ENCODE measurements at regions not wholly inside any gene's neighbourhood (a gene's known extent, or its start where the extent isn't known, plus 50 kb on each side); places are given as distances from the start of the nearest gene placed in this dataset.

DNA sequence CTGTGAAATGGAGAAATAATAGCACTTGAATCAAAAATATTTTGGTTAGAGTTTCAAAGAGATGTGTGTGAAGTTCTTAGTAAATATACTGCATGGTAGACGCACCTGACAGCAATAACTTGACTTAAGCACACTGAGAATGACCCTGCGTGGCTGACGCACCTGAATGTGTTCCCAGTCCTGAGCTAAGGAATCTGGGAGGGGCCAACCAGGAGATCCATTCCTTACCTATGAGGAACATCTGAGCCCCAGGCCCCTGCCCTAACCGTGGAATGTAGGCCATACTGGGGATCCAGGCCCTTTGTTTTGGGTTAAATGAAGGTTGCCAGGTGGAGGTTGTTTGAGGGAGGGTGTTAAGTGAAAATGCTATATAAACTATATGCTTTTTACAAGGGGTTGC lies 284.4 kb downstream of the RBM43 start:
- no peak for DNase-seq (ENCODE audit: low spot score)

DNA sequence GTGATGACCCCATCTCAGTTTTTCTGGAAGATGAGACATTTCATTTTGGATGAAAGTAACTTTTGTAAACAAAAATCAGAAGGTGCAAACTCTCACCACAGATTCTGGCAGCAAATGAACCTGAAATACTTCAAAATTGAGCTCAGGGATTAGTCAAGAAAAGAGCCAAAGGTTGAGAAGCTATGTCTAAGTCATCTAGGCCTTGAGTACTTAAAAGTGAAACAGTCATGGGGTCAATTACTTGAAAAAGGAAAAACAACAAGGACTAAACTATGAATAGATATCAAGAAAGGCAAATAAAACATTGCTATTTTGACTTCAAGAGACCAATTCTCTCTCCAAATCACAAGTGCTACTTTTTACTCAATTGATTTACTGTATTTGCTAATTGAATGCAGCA lies 285.1 kb downstream of the RBM43 start:
- no peak for DNase-seq (ENCODE audit: low spot score)

DNA sequence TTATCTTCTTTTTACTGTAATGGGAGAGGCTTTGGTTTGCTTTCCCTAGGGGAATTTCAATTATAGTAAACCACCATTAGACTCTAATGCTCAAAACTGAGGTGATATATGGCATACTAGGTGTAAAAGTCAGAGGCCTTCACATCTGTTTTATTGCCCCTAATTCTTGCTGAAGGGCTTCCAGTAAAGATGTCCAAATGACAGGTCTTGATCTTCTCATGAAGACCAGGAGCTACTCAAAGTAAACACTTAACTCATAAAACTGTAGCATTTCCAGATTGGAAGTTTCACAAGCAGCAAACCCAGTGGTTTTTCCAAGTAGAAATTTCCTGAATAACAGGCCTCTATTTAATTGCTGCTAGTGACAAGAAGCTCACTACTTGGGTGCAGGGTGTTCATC lies 286.8 kb downstream of the RBM43 start:
- DNase-seq (ENCODE audit: low spot score), result no peak

DNA sequence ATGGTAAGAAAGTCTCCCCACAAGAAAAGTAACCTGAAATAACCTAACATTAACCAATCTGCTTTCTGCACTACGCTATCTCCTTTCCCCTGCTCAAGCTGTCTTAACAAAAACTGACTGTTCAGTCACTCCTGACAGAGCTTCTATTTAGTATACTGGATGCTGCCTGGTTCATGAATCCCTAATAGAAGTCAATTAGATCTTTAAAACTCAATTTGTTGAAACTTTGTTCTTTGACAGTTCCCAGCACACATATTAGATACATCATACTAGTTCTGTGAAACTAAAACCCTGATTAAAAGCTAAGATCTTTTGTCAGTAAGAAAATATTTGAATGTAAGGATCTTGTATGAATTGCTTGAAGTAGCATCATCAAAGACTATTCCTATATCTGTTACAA lies 287.4 kb downstream of the RBM43 start:
- no peak for DNase-seq (ENCODE audit: low spot score)

DNA sequence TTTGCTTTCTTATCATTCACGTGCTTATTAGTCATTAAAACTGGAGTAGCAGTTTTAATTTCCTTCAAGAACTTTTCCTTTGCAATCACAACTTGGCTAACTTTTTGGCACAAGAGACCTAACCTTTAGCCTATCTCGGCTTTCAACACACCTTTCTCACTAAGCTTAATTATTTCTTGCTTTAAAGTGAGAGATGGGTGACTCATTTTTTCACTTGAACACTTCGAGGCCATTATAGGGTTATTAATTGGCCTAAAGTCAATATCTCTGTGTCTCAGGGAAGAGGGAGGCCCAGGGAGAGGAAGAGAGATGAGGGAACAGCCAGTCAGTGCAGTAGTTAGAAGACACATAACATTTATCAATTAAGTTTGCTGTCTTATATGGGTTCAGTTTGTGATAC lies 289.8 kb downstream of the RBM43 start:
- DNase-seq (ENCODE audit: low spot score), result no peak

GRCh38 chr2:150963336-150963735 lies 298.3 kb downstream of the RBM43 start:
- no peak for DNase-seq (ENCODE audit: low spot score)

DNA sequence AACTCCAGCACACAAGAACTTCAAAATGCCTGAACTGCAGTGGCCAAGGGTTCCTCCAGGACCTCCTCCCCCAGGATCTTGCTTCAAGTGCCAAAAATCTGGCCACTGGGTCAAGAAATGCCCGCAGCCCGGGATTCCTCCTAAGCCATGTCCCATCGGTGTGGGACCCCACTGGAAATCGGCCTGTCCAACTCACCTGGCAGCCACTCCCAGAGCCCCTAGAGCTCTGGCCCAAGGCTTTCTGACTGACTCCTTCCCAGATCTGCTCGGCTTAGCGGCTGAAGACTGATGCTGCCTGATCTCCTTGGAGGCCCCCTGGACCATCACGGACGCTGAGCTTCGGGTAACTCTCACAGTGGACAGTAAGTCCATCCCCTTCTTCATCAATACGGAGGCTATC lies 306.4 kb downstream of the RBM43 start:
- no peak for DNase-seq (ENCODE audit: low spot score)

GRCh38 chr2:150946831-150947230 lies 314.8 kb downstream of the RBM43 start:
- no peak for DNase-seq (ENCODE audit: low spot score)

DNA sequence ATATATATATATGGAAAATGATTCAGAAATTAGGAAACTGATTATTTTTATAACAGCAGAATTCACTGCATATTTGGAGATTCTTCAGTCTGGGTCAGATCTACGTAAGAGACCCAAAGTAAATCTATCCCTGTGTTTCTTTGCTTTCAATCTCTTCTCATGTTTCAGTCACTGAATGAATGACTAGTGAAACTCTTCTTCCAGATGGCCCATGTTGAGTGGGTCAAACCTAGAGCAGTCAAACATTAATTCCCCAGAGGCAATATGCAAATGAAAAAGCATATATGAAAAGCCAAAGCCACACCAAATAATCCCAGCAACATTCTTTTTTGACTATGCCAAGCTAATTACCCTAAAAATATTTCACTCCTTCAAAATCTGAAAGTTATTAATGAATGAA lies 317.3 kb downstream of the RBM43 start:
- no peak for DNase-seq (ENCODE audit: low spot score)

DNA sequence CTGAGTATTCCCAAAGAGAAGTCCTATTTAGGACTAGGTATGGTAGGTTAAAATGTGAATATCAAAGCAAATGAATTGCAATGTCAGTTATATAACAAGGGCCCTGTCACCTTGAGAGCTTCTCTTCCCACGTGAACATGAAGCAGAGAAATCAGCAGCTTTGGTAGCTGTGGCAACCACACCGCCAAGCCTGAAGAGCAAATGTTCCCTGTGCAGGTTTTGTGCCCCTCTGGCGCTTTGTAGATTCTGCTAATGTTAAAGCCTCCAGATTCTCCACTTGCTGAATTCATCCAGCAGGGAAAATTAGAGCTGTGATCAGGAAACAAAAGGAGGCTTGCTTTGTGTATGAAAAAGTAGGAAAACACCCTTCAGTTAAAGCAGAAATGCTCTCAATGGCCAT lies 322.6 kb downstream of the RBM43 start:
- no peak for DNase-seq (ENCODE audit: low spot score)

DNA sequence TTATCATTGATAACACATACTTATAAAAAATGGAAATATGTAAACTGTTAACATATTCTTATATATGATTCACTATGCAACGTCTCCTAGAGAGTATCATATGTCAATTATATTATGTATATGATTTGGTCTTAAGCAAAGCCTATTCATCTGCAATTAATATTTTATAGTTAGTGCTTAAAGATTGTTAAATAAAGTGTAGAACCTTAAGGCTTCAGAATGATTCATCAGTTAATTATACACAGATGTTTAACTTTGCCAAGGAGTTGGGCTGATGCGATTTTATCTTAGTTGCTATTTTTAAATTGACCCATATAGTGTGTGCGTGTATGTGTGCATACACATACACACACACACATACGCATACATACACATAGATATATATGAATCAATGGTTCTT lies 323.1 kb downstream of the RBM43 start:
- DNase-seq (ENCODE audit: low spot score), result no peak

- no peak for DNase-seq (ENCODE audit: low spot score)
Measured at GRCh38 chr2:150937030-150937429, 324.6 kb downstream of the RBM43 start.

GRCh38 chr2:150931451-150931850 lies 330.2 kb downstream of the RBM43 start:
- no peak for DNase-seq (ENCODE audit: low spot score)

- no peak for DNase-seq (ENCODE audit: low spot score)
Measured at GRCh38 chr2:150925611-150926010, 336.1 kb downstream of the RBM43 start.

GRCh38 chr2:150924878-150925277 lies 336.8 kb downstream of the RBM43 start:
- DNase-seq (ENCODE audit: low spot score), result no peak

DNA sequence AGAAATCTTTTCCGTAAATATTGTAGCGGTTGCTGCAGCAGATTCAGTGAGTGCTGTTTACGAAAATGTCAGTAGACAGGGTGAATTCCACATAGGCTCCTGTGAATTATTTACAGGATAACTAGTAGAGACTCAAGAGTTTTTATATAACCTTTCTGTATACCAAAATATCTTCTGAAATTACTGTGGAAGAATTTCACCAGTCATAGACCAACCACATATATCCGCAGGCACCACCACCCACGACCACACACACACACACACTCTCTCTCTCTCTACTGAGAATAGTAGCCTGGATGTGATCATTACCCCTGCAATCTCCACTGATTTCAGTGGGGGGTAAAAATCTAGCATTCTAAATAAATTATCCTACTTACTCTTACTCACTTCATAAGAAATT lies 341.8 kb downstream of the RBM43 start:
- no peak for DNase-seq (ENCODE audit: low spot score)

- DNase-seq (ENCODE audit: low spot score), result no peak
Measured at GRCh38 chr2:150917961-150918713, 343.5 kb downstream of the RBM43 start.

DNA sequence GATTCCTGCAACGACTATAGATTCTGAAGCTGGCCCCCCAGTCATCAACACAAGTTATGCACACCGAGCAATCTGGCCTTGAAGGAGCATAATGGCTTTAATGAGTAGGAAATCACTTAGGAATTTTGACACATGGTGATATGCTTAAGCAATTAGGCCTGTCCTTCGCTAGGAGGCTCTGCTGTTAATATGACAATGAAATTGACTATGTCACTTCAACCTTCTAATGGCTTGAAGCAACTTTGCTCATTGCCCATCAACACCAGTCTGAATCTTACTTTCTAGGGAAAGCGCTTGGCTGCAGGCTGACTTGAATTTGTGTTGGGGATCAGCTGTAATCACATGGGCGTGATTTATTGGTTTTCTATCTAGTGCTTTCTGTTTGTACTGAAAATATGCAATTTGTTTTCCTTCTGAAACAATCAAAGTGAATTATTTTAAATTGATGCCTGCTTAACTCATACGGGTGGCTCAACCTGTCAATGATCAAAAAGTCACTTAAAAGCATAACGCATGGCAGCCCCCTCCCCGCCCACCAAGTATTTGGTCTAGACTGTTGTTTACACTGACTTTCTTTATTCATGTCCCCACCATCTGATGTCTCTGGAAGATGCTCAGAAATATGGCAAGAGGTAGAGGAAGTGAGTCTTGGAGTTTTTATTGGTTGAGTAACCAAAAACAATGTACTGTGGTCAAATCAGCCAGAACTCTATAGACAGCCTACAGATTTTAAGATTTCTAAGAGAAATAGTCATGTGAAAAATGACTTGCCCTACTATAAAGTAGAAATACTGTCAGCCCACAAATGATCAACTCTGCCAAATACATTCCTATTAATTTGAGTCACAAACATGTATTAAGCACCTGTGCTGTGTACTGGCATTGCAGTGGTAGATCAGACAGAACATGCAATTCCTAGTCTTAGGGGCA lies 344.9 kb downstream of the RBM43 start:
- DNase-seq (ENCODE audit: low spot score), result no peak

- DNase-seq (ENCODE audit: low spot score), result peak; percentile 67
Measured at GRCh38 chr2:150911766-150912280, 349.8 kb downstream of the RBM43 start.

DNA sequence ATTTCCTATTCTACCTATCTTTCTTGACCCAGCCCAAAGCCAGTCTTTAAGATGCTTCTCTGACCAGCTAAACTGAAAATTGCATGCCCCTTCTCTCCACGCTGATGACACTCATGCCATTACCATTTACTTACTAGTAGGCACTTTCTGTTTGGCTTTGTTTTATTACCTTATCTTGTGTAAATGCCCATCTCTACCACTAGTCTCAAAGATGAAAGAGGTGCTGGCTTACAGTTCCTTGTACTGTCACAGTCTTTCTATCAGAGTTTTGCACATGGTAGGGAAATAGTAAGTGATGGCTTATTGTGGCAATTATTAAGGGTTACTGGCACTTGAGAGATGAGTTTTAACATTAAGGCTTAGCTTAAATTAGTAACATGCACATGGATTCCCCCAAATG lies 352.1 kb downstream of the RBM43 start:
- DNase-seq (ENCODE audit: low spot score), result no peak

DNA sequence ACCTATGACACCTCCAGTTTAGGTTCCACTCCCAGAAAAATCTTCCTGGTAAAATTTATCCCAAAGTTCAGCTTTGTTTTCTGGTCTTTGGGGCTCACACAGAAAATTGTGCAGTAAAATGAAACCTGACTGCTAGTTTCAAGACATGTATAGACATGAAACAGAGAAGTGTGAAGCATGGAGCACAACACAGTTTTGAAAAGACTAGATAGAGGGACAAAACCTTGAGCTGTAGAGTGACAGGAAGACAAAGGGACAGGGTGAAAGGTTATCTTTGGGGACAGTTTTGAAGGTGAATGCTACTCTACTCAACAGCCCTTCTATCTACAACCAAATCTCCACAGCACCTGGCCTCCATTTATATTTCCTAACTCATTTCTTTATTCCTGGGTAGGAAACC lies 352.6 kb downstream of the RBM43 start:
- no peak for DNase-seq (ENCODE audit: low spot score)

GRCh38 chr2:150907466-150907865 lies 354.2 kb downstream of the RBM43 start:
- DNase-seq (ENCODE audit: low spot score), result no peak

DNA sequence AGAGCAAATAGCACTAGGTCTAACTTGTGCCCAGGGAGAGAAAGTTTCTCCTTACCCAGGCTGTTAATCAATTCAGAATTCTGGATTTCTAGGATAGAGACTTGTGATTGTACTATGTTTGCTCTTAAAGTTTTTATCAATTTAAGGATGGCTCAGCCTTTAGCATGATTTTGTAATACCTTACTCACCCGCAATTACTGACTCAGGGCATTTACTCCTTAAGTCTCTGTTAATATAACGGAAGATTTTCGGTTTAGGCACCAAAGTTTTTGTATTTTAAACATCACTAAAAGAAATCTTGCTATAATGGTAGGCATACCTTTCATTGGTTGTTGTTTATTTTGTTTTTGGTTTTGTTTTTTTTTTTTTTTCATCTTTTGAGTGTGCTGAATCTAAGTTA lies 358.2 kb downstream of the RBM43 start:
- no peak for DNase-seq (ENCODE audit: low spot score)

Measured in ureter (tissue), 1 donor.